ENCODE measurements at regions not wholly inside any gene's neighbourhood (a gene's known extent, or its start where the extent isn't known, plus 50 kb on each side); places are given as distances from the start of the nearest gene placed in this dataset.

DNA sequence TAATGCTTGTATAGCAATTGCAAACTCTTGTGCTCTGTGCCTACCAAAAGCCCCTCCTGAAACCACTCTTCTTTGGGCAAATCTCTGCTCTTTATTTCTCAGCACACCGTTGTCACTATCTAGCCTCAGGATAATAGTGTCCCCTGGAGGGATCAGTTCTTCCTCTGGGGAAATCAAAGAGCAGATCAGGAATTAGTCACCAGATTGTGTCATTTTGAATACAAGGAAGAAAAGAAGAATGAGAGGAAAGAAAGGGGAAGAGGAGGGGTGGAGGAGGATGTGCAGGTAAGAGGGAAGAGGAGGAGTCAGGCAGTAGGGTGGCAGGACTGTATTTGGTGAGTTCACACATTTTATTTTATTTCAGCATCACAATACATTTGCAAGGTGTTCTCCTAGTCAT, 256.4 kb downstream of the GRIN2B start:
- no peak overlapping the region for H3K4me3 ChIP-seq (ENCODE audit: low read depth, low read length)
- no peak for DNase-seq (ENCODE audit: low read depth)
- no peak for TF ChIP-seq CTCF (IDR thresholded peaks at IDR 0.05; ENCODE audit: control insufficient read depth, extremely low read depth, insufficient read depth)

DNA sequence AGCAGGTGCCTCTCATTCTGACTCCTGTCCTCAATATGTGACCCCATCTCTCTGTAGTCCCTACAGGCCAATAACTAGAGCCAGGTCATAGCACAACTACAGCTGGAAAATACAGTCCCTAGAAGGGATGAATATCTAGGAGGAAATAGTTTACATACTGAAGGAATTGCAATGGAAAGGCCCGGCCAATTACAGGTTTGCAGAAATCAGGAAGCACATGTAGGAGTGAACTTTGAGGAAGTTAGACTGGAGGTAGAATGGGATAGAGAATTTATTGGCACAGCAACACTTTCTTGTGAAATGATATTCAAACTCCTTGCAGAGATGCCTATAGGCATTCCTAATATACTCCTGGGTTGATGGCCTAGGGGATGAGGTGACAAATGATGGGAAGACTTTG, 257.3 kb downstream of the GRIN2B start:
- DNase-seq (ENCODE audit: low read depth) = no peak
- no peak overlapping the region for H3K4me3 ChIP-seq (ENCODE audit: low read depth, low read length)
- TF ChIP-seq CTCF (IDR thresholded peaks at IDR 0.05; ENCODE audit: control insufficient read depth, extremely low read depth, insufficient read depth) = no peak

DNA sequence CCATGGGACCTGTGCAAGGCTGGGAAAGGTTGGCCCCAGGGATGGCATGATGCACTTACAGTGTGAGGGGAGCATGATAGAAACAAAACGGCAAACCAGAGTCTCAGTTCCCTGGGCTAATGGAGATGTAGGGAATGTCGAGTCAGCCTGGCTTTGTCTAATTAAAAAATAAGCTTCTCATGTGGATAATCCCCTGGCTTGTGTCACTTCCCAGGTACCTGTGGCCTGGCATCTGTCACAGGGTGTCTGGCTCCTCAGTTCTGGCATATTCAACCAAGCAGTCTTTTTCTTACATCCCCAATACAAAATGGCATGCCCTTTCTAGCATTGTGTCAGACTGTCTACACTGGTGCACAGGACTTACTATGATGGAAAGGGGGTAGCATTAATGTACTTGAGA, 261.4 kb downstream of the GRIN2B start:
- DNase-seq (ENCODE audit: low read depth) = no peak
- no peak for TF ChIP-seq CTCF (IDR thresholded peaks at IDR 0.05; ENCODE audit: control insufficient read depth, extremely low read depth, insufficient read depth)
- no peak overlapping the region for H3K4me3 ChIP-seq (ENCODE audit: low read depth, low read length)

GRCh38 chr12:13718271-13718670, 263.1 kb downstream of the GRIN2B start:
- no peak for TF ChIP-seq CTCF (IDR thresholded peaks at IDR 0.05; ENCODE audit: control insufficient read depth, extremely low read depth, insufficient read depth)
- DNase-seq (ENCODE audit: low read depth) = no peak
- no peak overlapping the region for H3K4me3 ChIP-seq (ENCODE audit: low read depth, low read length)

DNA sequence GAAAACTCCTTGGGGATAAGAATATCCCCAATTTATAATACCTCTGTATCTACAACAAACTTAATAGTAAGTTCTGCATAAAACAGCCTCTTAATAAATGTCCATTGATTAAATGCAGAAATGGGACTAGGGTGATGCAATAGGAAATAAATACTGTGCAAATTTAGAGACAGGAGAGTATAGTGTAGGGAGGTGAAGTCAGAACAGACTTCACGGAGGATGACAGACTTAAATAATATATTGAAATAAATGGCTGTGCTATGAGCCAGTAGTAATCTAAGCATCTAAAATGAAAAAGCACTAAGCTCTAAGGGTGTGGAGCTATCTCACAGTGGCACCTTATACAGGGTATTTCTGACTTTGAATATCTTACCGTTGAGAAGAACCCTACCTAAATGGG, 265.3 kb downstream of the GRIN2B start:
- no peak for TF ChIP-seq CTCF (IDR thresholded peaks at IDR 0.05; ENCODE audit: control insufficient read depth, extremely low read depth, insufficient read depth)

DNA sequence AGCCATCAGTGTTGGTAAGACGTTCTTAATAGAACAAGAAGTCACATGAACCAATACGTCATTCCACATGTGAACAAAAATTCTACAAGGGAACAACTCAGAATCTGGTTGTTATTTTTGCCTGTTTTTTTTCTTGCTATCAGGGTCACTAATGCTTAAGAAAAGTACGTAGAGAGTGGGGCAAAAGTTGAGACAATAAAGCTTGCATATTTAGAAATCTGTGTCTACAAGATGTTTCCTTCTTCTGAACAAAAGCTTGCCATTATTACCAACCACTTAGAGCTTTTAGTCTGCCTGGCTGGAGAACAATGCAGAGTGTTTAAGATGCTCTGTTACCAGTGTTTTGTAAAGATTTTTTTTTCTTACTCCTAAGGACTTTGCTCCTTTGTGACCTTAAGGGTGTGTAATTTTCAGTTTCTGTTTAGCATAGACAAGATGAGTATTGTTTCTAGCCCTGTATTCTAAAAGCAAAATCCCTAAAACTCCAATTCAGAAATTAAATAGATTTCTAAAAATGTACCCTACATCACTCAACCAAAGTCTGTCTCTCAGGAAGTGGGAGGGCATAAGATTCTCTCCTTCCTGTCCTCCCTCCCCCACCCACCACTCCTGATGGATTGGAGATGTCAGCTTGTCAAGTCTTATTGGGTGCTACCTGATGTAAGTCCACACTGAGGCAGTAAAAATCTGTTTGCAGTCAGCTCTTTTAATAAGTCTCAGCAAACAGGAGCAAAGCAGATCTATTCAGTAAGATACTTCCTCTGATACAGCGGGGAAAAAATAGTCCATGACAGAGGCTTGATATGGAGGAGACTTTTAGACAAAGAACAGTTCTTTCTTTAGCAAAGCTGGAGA, 267.6 kb downstream of the GRIN2B start:
- peak; percentile 5; the same call in 1 of the 2 replicates for TF ChIP-seq CTCF (IDR thresholded peaks at IDR 0.05; ENCODE audit: control insufficient read depth, extremely low read depth, insufficient read depth)
- no peak for DNase-seq (ENCODE audit: low read depth)
- no peak overlapping the region for H3K4me3 ChIP-seq (ENCODE audit: low read depth, low read length)

More for the DNA sequence above, 265.3 kb downstream of the GRIN2B start:
- no peak overlapping the region for H3K4me3 ChIP-seq (ENCODE audit: low read depth, low read length)
- DNase-seq (ENCODE audit: low read depth) = no peak

DNA sequence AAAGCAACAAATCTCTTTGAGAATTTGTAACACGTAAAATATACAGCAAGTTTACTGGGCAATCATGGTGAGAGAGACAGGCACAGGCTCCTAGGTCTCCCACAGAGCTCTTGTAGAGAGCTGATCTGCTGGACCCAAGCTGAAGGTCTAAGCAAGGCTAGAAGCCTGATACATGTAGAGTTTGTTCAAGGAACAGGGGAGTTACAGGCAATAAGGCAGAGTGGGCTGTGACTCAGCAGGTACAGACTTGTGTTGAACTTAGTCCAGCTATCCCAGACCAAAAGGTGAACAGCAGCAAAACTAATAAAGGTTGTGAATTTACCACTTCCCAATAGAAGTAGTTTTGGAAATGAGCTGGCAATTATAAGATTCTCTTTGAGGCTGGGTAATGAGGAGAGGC, 273.6 kb downstream of the GRIN2B start:
- TF ChIP-seq CTCF (IDR thresholded peaks at IDR 0.05; ENCODE audit: control insufficient read depth, extremely low read depth, insufficient read depth) = no peak
- H3K4me3 ChIP-seq (ENCODE audit: low read depth, low read length) = no peak overlapping the region
- no peak for DNase-seq (ENCODE audit: low read depth)

Data from LNCaP clone FGC (cell line).